K562 (cell line): ENCODE measurements at regions not wholly inside any gene's neighbourhood (a gene's known extent, or its start where the extent isn't known, plus 50 kb on each side); places are given as distances from the start of the nearest gene placed in this dataset.

Experiments used
- ATAC-seq: fragments of 200-7000 bp; cut with Tn5 transposase; 3 replicates; pipeline ENCODE4 v1.9.1; 2020; ENCODE audit warnings: moderate library complexity
- BruUV-seq: library from RNA; stranded (reverse); fragments of 400-500 nt; replicated peaks from 2 replicates; lab custom pipeline; 2021; lab: Mats Ljungman, UMichigan
- CTCF ChIA-PET: fragments of 300-600 bp; formaldehyde crosslinking; extraction: SDS; loops from one replicate; lab custom pipeline; 2021; ENCODE audit warnings: low intra/inter-chr PET ratio; lab: Yijun Ruan, JAX
- POLR2A ChIA-PET: fragments of 300-600, 350-650 bp; sonication (Branson Sonifier 250); formaldehyde crosslinking; extraction: SDS; loops from one replicate; lab custom pipeline; 2021; ENCODE audit warnings: antibody characterized with exemption, inconsistent platforms; lab: Yijun Ruan, JAX
- DNase-seq, 4 experiments: peaks; one replicate each; pipeline versions ENCODE4 v3.0.0 to v3.0.0-alpha.2; 2011 to 2018; ENCODE audit warnings: low spot score in 3 of 4, mixed read lengths in 3 of 4; ENCODE audit errors: extremely low read depth in 1 of 4
- FAIRE-seq: peaks from 2 replicates; lab custom pipeline; 2011; peaks lifted over from hg19 to GRCh38; lab: Jason Lieb, UNC
- H2AFZ ChIP-seq: 2 replicates; pipeline ENCODE4 v1.6.0; 2011; ENCODE audit warnings: low read depth, low read length, control low read depth, inconsistent platforms
- H3K27ac ChIP-seq: fragments of 200-600 bp; 3 replicates; pipeline ENCODE4 v1.8.0; 2011; ENCODE audit warnings: low read depth, mild to moderate bottlenecking, control low read depth, inconsistent platforms, low read length, moderate library complexity, mixed read lengths; ENCODE audit errors: extremely low read depth
- H3K27me3 ChIP-seq, 2 experiments: fragments of 300-600 bp in 1 of 2; 2 replicates in 1 of 2; 3 replicates in 1 of 2; pipeline versions ENCODE4 v1.6.0 to v1.8.0; 2011; ENCODE audit warnings: inconsistent platforms in 2 of 2, low read length in 2 of 2, mild to moderate bottlenecking in 1 of 2, mixed read lengths in 1 of 2, moderate library complexity in 1 of 2; ENCODE audit not compliant: control insufficient read depth in 2 of 2, insufficient read depth in 2 of 2
- H3K36me3 ChIP-seq: fragments of 300-600 bp; 3 replicates; pipeline ENCODE4 v1.8.0; 2011; ENCODE audit warnings: mild to moderate bottlenecking, low read length, inconsistent platforms; ENCODE audit not compliant: control insufficient read depth, insufficient read depth
- H3K4me1 ChIP-seq, 2 experiments: fragments of 200-600 bp in 1 of 2; replicated peaks in 1 of 2; 2 replicates in 1 of 2; 3 replicates in 1 of 2; pipeline versions ENCODE4 v1.5.1 to v1.8.0; 2011; ENCODE audit warnings: inconsistent platforms in 2 of 2, low read length in 2 of 2, mild to moderate bottlenecking in 1 of 2, mixed read lengths in 1 of 2, moderate library complexity in 1 of 2; ENCODE audit not compliant: control insufficient read depth in 2 of 2, insufficient read depth in 2 of 2
- H3K4me2 ChIP-seq: 2 replicates; pipeline ENCODE4 v1.6.1; 2011; ENCODE audit warnings: low read length, control low read depth, inconsistent platforms, mixed read lengths; ENCODE audit not compliant: insufficient read depth
- H3K4me3 ChIP-seq: fragments of 200-600 bp; sonication (generic), shearing (Covaris generic); 2 replicates; pipeline ENCODE4 v1.5.1; 2016; ENCODE audit warnings: control low read depth, inconsistent platforms
- H3K79me2 ChIP-seq: fragments of 200-600 bp; 3 replicates; pipeline ENCODE4 v1.8.0; 2011; ENCODE audit warnings: low read length, inconsistent platforms; ENCODE audit not compliant: control insufficient read depth, insufficient read depth
- H3K9ac ChIP-seq, 2 experiments: 2 replicates each; pipeline versions ENCODE4 v1.6.0 to v1.6.1; 2011; ENCODE audit warnings: low read depth in 2 of 2, low read length in 2 of 2, control low read depth in 1 of 2, inconsistent platforms in 1 of 2, mild to moderate bottlenecking in 1 of 2, mixed read lengths in 1 of 2; ENCODE audit not compliant: insufficient read depth in 1 of 2
- H3K9me1 ChIP-seq: one replicate; pipeline ENCODE4 v1.6.0; 2011; ENCODE audit warnings: inconsistent platforms, mild to moderate bottlenecking, low read length, moderate library complexity; ENCODE audit not compliant: control insufficient read depth, insufficient read depth
- H3K9me3 ChIP-seq: replicated peaks from 2 replicates; pipeline ENCODE4 v1.5.1; 2011; ENCODE audit warnings: low read depth, low read length, inconsistent platforms; ENCODE audit not compliant: control insufficient read depth, insufficient read depth
- H4K20me1 ChIP-seq: replicated peaks from 2 replicates; pipeline ENCODE4 v1.6.1; 2011; ENCODE audit warnings: low read length, inconsistent platforms, mixed read lengths; ENCODE audit not compliant: control insufficient read depth, insufficient read depth
- BCL6 ChIP-seq: fragments of 250-450 bp; sonication (Bioruptor Pico); IDR thresholded peaks from 2 replicates; pipeline ENCODE4 v1.4.0; 2020
- BRD4 ChIP-seq: fragments of 200-600 bp; sonication (generic); IDR thresholded peaks from 2 replicates; pipeline ENCODE4 v1.6.1; 2017; ENCODE audit warnings: inconsistent platforms
- CHD2 ChIP-seq: IDR thresholded peaks from 2 replicates; pipeline ENCODE4 v1.6.1; 2011; ENCODE audit warnings: low read depth, low read length
- FOS ChIP-seq: IDR thresholded peaks from 3 replicates; pipeline ENCODE4 v1.6.1; 2011; ENCODE audit not compliant: insufficient read length; ENCODE audit errors: extremely low read depth
- FOXA1 ChIP-seq: fragments of 450-650 bp; IDR thresholded peaks from 2 replicates; pipeline ENCODE4 v1.6.1; 2016; ENCODE audit warnings: mild to moderate bottlenecking, borderline replicate concordance
- NR3C1 ChIP-seq: sonication (generic); formaldehyde crosslinking; IDR thresholded peaks from 2 replicates; pipeline ENCODE4 v1.8.1; 2022; ENCODE audit warnings: missing genetic modification reagents
- RBM14 ChIP-seq: fragments of 200-400 bp; formaldehyde crosslinking; IDR thresholded peaks from 2 replicates; pipeline ENCODE4 v1.6.1; 2018; ENCODE audit warnings: low read depth, mild to moderate bottlenecking, low read length, moderate library complexity, borderline replicate concordance; ENCODE audit not compliant: insufficient read depth
- SNRNP70 ChIP-seq: fragments of 200-400 bp; formaldehyde crosslinking; optimal IDR thresholded peaks from 2 replicates; pipeline ENCODE3; 2017; ENCODE audit warnings: low read depth, low read length
- TAF7 ChIP-seq: fragments of 450-650 bp; IDR thresholded peaks from 2 replicates; pipeline ENCODE4 v1.6.1; 2016; ENCODE audit warnings: missing genetic modification characterization, missing compliant biosample characterization
- TRIM28 ChIP-seq: fragments of 450-650 bp; IDR thresholded peaks from 2 replicates; pipeline ENCODE4 v1.6.1; 2017
- WGBS: fragments of 100-300 bp; shearing (Covaris generic); methylation state at CpG from one replicate; pipeline ENCODE4 v1.1.6; 2016; ENCODE audit warnings: low coverage, mixed read lengths; ENCODE audit not compliant: insufficient coverage; ENCODE audit errors: missing lambda C conversion rate; 5-methylcytosine and 5-hydroxymethylcytosine counted together
- in situ Hi-C: fragments of 300-500 bp; cut with MboI; formaldehyde crosslinking; loops from 4 replicates; pipeline ENCODE4 v1.15.0; 2018; ENCODE audit warnings: inconsistent platforms, mixed read lengths
- intact Hi-C: fragments of 100-400 bp; cut with micrococcal nuclease; formaldehyde crosslinking; loops from 2 replicates; pipeline ENCODE4 v1.14.2; 2022
- TF ChIP-seq, protein P1 (sequence below): fragments of 250-450 bp; sonication (Bioruptor Pico); IDR thresholded peaks from 2 replicates; pipeline ENCODE4 v1.5.1; 2021; ENCODE audit warnings: mild to moderate bottlenecking
- TF ChIP-seq, protein P2 (sequence below): fragments of 450-650 bp; formaldehyde crosslinking; IDR thresholded peaks from 2 replicates; pipeline ENCODE4 v1.4.0; 2022; ENCODE audit warnings: missing genetic modification characterization

DNA sequence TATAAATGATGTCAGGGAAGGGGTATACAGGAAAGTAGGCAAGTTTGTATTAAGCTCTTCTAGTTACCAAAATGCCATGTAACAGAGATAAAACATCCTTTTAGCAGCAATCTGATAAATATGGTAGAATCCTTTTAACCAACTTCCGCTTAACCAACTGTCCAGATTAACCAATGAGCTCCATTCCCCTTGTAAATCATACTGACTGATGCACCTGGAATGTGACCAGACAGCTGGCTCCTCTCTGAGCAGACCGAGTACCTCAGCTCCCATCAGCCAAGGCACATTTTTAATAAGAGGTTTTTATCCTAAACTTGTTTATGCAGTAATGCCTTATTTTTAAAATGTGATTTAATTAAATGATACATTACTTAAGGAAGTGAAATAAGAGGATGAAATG, 66.4 kb downstream of the KLF12 start:
- no TSS peak for BruUV-seq
- intact Hi-C loops: no loop called here
- no peak for FAIRE-seq

DNA sequence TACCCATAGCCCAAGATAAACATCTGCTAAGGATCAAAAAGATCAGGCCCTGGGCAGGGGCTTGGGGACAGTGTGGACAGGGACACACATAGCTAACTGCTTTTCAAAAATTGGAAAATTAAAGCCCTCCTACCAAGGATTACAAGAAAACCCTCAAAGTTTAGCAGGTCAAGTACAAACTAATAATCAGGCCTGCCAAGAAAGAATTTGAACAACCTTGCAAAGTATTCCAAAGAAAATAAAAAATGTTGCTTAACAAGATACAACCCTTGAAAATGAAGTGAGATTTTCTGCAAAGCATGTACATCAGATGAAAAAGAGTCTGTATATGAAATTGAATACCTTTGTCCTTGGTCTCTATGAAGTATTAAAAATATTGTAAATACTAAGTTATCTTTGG, 67.3 kb downstream of the KLF12 start:
- in situ Hi-C loops (no loop called here), intact Hi-C loops (no loop called here)
- no peaks in the 10 kb centered on the region for H3K9me3 ChIP-seq
- no peak for ATAC-seq
- no peaks in the 10 kb centered on the region for H3K9me1 ChIP-seq
- no peak overlapping the region for H3K4me2 ChIP-seq
- no peak for FAIRE-seq
- H3K27me3 ChIP-seq: no peaks in the 10 kb centered on the region
- no peaks in the 10 kb centered on the region for H4K20me1 ChIP-seq
- CTCF ChIA-PET: no interaction called here
- no peak overlapping the region for H3K9ac ChIP-seq
- H3K4me3 ChIP-seq: no peak overlapping the region
- BruUV-seq: no TSS peak
- no peak overlapping the region for H3K27ac ChIP-seq
- DNase-seq: no peak
- POLR2A ChIA-PET: no interaction called here
- TF ChIP-seq BRD4 (no peak), RBM14 (no peak), TRIM28 (no peak)
- TF ChIP-seq, protein P1, sequence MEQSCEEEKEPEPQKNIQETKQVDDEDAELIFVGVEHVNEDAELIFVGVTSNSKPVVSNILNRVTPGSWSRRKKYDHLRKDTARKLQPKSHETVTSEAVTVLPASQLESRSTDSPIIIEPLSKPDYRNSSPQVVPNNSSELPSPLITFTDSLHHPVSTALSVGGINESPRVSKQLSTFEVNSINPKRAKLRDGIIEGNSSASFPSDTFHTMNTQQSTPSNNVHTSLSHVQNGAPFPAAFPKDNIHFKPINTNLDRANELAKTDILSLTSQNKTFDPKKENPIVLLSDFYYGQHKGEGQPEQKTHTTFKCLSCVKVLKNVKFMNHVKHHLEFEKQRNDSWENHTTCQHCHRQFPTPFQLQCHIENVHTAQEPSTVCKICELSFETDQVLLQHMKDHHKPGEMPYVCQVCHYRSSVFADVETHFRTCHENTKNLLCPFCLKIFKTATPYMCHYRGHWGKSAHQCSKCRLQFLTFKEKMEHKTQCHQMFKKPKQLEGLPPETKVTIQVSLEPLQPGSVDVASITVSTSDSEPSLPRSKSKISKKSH (CRISPR knock-in tag): no peak
- TF ChIP-seq, all 486 proteins: peak for 0
- Histone ChIP-seq H3K36me3 (no peaks in the 10 kb centered on the region), H3K79me2 (no peaks in the 10 kb centered on the region), H3K4me1 (no peaks in the 10 kb centered on the region), H2AFZ (no peak overlapping the region)

More for the DNA sequence above, 66.4 kb downstream of the KLF12 start:
- in situ Hi-C loops: no loop called here
- CTCF ChIA-PET: no interaction called here
- DNase-seq (no peak), ATAC-seq (no peak)
- Histone ChIP-seq H3K4me2 (no peak overlapping the region), H3K79me2 (no peaks in the 10 kb centered on the region), H3K36me3 (no peaks in the 10 kb centered on the region), H4K20me1 (no peaks in the 10 kb centered on the region), H3K4me1 (no peaks in the 10 kb centered on the region), H3K27ac (no peak overlapping the region), H3K27me3 (no peaks in the 10 kb centered on the region), H3K4me3 (no peak overlapping the region), H3K9me1 (no peaks in the 10 kb centered on the region), H3K9ac (no peak overlapping the region), H2AFZ (no peak overlapping the region), H3K9me3 (no peaks in the 10 kb centered on the region)
- WGBS: 0% methylated on average over 2 of the region's 2 CpGs
- POLR2A ChIA-PET: no interaction called here
- no peak for TF ChIP-seq FOXA1
- no peak for TF ChIP-seq SNRNP70
- TF ChIP-seq TAF7 (tag): no peak
- TF ChIP-seq FOS: no peak
- no peak for TF ChIP-seq CHD2
- TF ChIP-seq, protein P2, sequence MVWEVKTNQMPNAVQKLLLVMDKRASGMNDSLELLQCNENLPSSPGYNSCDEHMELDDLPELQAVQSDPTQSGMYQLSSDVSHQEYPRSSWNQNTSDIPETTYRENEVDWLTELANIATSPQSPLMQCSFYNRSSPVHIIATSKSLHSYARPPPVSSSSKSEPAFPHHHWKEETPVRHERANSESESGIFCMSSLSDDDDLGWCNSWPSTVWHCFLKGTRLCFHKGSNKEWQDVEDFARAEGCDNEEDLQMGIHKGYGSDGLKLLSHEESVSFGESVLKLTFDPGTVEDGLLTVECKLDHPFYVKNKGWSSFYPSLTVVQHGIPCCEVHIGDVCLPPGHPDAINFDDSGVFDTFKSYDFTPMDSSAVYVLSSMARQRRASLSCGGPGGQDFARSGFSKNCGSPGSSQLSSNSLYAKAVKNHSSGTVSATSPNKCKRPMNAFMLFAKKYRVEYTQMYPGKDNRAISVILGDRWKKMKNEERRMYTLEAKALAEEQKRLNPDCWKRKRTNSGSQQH (CRISPR knock-in tag): no peak
- TF ChIP-seq BCL6 (CRISPR knock-in tag): no peak
- no peak for TF ChIP-seq NR3C1 (CRISPR knock-in tag)
